Activated T-helper 17 cell treated with anti-CD3 and anti-CD28 coated beads, Interleukin-2, amount 50 U/mL, for 72 hours (primary cell): ENCODE measurements at regions not wholly inside any gene's neighbourhood (a gene's known extent, or its start where the extent isn't known, plus 50 kb on each side); places are given as distances from the start of the nearest gene placed in this dataset.
"Not testable (repeated sequence)": the region's sequence is repeated elsewhere in the genome, so short reads cannot be mapped to it uniquely, and the experiment has no call there.

Experiments
- ATAC-seq: fragments of 150-1000 bp; cut with Tn5 transposase; replicated peaks from 2 replicates; pipeline ENCODE4 v1.10.0; 2021; ENCODE audit warnings: mild to moderate bottlenecking, moderate library complexity
- H3K27ac Mint-ChIP-seq: one replicate; pipeline ENCODE4 v1.8.0; 2022; ENCODE audit warnings: mixed read lengths
- H3K27me3 Mint-ChIP-seq: one replicate; pipeline ENCODE4 v1.8.0; 2022; ENCODE audit warnings: mixed read lengths
- H3K36me3 Mint-ChIP-seq: one replicate; pipeline ENCODE4 v1.8.0; 2022; ENCODE audit warnings: low read depth, mild to moderate bottlenecking, mixed read lengths
- H3K4me1 Mint-ChIP-seq: one replicate; pipeline ENCODE4 v1.8.0; 2022; ENCODE audit warnings: mixed read lengths
- H3K4me3 Mint-ChIP-seq: one replicate; pipeline ENCODE4 v1.8.0; 2022; ENCODE audit warnings: mild to moderate bottlenecking, mixed read lengths
- H3K9me3 Mint-ChIP-seq: one replicate; pipeline ENCODE4 v1.8.0; 2022; ENCODE audit warnings: mixed read lengths

DNA sequence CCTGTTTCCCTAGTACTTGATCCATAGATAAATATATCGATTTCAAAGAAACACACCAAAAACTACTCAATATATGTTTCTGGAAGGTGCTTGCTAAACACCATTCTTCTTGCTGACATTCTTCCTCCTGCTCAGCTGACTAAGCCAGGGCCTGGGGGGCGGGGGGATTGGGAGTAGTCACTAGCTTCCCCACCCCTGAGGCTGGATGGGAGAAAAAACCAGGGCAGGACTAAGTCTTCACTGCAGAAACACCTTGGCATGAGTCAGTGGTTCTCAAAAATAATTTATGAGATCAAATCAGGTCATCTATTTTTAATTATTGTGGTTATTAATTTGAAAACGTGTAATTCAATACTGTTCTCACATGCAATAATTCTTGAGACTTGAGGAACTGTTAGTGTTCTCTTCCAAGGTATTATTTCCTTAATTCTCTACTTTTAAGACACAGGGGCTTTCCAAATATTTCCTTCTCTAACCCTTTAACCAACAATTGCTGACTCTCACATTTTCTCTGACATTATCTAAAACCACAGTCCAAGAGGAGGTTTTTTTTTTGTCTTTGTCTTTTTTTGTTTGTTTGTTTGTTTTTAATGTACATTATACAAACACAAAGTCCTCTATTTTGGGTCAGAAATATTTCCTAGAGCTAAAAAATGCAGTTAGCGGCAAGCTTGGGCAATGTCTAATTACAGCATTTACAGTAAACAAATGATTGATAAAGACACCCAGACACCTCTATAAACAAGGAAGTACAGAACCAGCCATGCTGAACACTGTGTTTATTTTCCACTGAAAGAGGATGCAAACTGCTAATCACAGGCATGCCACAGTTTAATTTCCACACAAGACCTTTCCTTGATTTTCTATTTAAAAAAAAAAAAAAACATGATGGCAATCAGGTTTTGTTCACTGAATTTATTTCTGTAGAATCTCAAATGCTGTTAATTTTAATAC is 120.3 kb upstream of the USP9X start:
- Mint-ChIP-seq H3K9me3 (no peaks in the 10 kb centered on the region), H3K36me3 (no peaks in the 10 kb centered on the region), H3K4me1 (no peaks in the 10 kb centered on the region), H3K27ac (no peak overlapping the region), H3K27me3 (no peaks in the 10 kb centered on the region), H3K4me3 (no peak overlapping the region)
- ATAC-seq = no peak

DNA sequence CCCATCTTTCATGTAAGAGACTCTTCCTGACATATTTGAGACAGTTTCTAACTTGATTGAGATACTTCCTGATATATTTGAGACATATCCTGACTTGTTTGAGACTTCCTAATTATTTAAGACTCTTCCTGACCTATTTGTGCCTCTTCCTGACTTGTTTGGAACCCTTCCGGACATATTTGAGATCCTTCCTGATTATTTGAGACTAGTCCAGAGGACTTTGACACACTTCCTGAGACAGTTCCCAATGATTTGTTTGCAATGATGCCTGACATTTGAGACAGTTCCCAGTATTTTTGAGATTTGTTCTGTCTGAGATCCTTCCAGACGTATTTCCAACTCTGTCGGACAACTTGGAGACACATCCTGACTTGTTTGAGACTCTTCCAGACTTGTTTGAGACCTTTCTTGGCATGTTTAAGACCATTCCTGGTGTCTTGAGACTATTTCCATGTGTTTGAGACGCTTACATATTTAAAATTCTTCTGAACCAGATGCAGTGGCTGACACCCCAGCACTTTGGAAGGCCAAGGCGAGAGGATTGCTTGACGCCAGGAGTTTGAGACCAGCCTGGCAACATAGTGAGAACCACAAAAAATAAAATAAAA is 118.9 kb upstream of the USP9X start:
- Mint-ChIP-seq H3K9me3 (peaks cover 2% of the 10 kb centered on the region), H3K36me3 (no peaks in the 10 kb centered on the region), H3K4me3 (no peak overlapping the region), H3K4me1 (no peaks in the 10 kb centered on the region), H3K27me3 (no peaks in the 10 kb centered on the region), H3K27ac (peak overlapping the region; percentile 56)
- ATAC-seq = no peak

DNA sequence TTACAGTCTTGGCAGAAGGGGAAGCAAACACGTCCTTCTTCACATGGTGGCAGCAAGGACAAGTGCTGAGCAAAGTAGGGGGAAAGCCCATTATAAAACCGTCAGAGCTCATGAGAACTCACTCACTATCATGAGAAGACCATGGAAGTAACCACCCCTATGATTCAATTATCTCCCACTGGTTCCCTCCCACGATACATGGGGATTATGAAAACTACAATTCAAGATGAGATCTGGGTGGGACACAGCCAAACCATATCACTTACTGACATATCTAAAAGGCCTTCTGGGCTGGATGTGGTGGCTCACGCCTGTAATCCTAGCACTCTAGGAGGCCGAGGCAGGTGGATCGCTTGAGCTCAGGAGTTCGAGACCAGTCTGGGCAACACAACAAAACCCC is 117.1 kb upstream of the USP9X start:
- no peak overlapping the region for H3K4me3 Mint-ChIP-seq
- no peak for ATAC-seq
- H3K4me1 Mint-ChIP-seq = no peaks in the 10 kb centered on the region
- no peaks in the 10 kb centered on the region for H3K27me3 Mint-ChIP-seq
- no peak overlapping the region for H3K27ac Mint-ChIP-seq
- H3K36me3 Mint-ChIP-seq = no peaks in the 10 kb centered on the region
- peaks cover 4% of the 10 kb centered on the region for H3K9me3 Mint-ChIP-seq

DNA sequence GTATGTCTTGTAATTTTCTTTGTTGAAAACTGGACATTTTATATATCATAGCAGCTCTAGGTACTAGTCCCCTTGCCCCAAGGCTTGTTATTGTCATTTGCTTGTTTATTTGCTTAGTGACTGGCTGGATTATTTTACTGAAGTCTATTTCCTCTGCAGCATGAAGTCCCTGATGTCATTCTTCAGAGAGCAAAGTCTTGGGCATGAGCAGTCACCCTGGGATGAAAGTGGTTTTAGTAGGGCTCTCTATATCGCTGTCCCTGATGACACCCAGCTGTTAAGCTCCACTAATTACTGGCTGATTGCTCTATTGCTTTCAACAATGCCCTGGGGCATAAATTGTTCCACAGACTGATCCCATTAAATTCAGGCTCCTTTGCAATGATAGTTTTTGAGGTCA is 113.5 kb upstream of the USP9X start:
- no peaks in the 10 kb centered on the region for H3K4me1 Mint-ChIP-seq
- ATAC-seq = no peak
- no peak overlapping the region for H3K4me3 Mint-ChIP-seq
- H3K36me3 Mint-ChIP-seq = no peaks in the 10 kb centered on the region
- H3K9me3 Mint-ChIP-seq = peaks cover 4% of the 10 kb centered on the region
- H3K27me3 Mint-ChIP-seq = no peaks in the 10 kb centered on the region
- no peak overlapping the region for H3K27ac Mint-ChIP-seq

DNA sequence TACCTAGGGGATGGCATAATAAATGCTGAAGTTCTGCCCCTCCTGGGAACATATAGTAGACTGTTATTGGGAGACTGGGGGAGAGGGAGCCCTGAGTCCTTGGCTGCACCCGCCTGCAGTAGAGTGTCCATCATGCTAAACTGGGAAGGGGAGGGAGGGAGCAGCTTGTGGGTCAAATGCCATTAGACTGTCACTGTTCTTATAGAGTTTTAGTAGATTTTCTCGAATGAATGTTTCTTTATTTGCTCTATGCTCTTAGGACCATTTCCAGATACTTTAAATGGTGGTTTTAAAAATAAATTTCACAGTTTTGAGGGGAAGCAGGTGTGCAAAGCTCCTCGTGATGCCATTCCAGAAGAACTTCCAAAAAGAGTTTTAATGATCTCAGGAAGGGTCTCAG is 111.6 kb upstream of the USP9X start:
- H3K4me1 Mint-ChIP-seq = no peaks in the 10 kb centered on the region
- no peak for ATAC-seq
- peaks cover 7% of the 10 kb centered on the region for H3K9me3 Mint-ChIP-seq
- H3K27me3 Mint-ChIP-seq = no peaks in the 10 kb centered on the region
- H3K27ac Mint-ChIP-seq = no peak overlapping the region
- no peaks in the 10 kb centered on the region for H3K36me3 Mint-ChIP-seq
- no peak overlapping the region for H3K4me3 Mint-ChIP-seq

DNA sequence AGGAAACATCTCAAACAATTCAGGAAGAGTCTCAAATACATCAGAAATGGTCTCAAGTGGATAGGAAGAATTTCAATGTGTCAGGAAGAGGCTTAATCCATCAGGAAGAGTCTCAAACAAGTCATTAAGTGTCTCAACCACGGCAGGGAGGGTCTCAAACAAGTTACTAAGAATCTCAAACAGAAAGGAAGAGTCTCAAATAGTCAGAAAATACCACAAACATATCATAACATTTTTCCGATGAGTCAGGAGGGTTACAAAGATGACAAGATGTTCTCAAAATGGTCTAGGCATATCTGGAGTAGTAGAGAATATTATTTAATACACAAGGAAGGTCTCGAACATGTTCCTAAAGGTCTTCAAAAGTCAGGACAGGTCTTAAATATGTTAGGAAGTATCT is 109.3 kb upstream of the USP9X start:
- Mint-ChIP-seq H3K27me3 (no peaks in the 10 kb centered on the region), H3K27ac (no peak overlapping the region), H3K36me3 (no peaks in the 10 kb centered on the region), H3K4me3 (no peak overlapping the region), H3K9me3 (peaks cover 9% of the 10 kb centered on the region), H3K4me1 (no peaks in the 10 kb centered on the region)
- ATAC-seq = no peak

DNA sequence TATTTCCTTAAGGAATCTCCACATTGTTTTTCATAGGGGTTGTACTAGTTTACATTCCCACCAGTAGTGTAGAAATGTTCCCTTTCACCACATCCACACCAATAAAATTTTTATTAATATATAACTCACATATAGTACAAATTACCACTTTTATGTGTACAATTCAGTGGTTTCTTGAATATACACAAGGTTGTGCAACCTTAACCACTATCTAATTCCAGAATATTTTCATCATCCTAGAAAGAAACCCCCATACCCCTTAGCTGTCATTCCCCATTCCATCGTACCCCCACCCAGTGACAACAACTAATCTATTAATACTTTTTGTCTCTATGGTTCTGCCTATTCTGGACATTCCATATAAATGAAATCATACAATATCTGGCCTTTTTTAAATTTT is 108.3 kb upstream of the USP9X start:
- Mint-ChIP-seq H3K9me3 (peaks cover 6% of the 10 kb centered on the region), H3K4me3 (no peak overlapping the region), H3K27me3 (no peaks in the 10 kb centered on the region), H3K4me1 (no peaks in the 10 kb centered on the region), H3K27ac (no peak overlapping the region), H3K36me3 (no peaks in the 10 kb centered on the region)
- no peak for ATAC-seq

DNA sequence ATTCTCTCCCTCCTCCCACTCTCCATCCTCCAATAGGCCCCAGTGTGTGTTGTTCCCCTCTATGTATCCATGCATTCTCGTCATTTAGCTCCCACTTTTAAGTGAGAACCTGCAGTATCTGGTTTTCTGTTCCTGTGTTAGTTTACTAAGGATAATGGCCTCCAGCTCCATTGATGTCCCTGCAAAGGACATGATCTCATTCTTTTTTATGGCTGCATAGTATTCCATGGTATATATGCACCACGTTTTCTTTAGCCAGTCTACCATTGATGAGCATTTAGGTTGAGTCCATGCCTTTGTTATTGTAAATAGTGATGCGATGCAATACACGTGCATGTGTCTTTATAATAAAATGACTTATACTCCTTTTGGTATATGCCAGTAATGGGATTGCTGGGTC is 100.3 kb upstream of the USP9X start:
- no peak for ATAC-seq
- no peak overlapping the region for H3K27ac Mint-ChIP-seq
- no peaks in the 10 kb centered on the region for H3K27me3 Mint-ChIP-seq

DNA sequence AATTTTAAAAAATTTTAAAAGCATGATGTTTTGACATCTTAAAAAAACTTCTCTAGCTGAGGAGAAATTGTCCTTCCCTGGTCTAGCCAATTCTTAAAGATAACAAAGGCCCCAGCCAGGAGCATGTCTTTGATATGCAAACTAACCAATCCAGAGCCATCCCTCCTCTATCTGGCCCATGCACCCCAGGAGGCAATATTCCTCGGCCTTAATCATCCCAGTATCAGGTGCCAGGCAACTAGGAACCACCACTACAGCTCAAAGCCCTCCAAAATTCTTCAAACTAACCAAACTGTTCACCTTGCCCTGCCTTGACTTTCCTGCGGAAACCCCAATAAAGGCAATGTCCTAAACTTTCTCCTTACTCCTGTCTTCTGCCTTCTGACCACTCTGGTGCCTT is 97.8 kb upstream of the USP9X start:
- Mint-ChIP-seq H3K27me3 (no peaks in the 10 kb centered on the region), H3K36me3 (no peaks in the 10 kb centered on the region), H3K4me3 (no peak overlapping the region), H3K27ac (no peak overlapping the region), H3K9me3 (no peaks in the 10 kb centered on the region), H3K4me1 (no peaks in the 10 kb centered on the region)
- no peak for ATAC-seq

More for the DNA sequence above, 100.3 kb upstream of the USP9X start:
- no peak overlapping the region for H3K4me3 Mint-ChIP-seq
- H3K36me3 Mint-ChIP-seq = no peaks in the 10 kb centered on the region
- H3K4me1 Mint-ChIP-seq = no peaks in the 10 kb centered on the region
- no peaks in the 10 kb centered on the region for H3K9me3 Mint-ChIP-seq

DNA sequence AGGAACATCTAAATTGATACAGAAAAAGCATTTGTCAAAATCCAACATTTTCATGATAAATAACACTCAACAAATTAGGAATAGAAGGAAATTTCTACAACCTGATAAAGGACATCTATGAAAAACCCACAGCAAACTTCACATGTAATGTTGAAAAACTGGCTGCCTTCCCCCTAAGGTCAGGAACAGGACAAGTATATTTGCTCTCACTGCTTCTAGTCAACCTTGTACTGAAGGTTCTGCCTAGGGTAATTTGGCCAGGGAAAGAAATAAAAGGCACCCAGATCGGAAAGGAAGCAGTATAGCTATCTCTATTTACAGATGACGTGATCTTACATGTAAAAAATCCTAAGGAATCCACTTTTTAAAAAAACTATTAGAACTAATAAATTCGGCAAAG is 97.1 kb upstream of the USP9X start:
- H3K9me3 Mint-ChIP-seq = no peaks in the 10 kb centered on the region
- no peak overlapping the region for H3K27ac Mint-ChIP-seq
- no peak overlapping the region for H3K4me3 Mint-ChIP-seq
- no peak for ATAC-seq
- no peaks in the 10 kb centered on the region for H3K4me1 Mint-ChIP-seq
- H3K27me3 Mint-ChIP-seq = no peaks in the 10 kb centered on the region
- no peaks in the 10 kb centered on the region for H3K36me3 Mint-ChIP-seq

DNA sequence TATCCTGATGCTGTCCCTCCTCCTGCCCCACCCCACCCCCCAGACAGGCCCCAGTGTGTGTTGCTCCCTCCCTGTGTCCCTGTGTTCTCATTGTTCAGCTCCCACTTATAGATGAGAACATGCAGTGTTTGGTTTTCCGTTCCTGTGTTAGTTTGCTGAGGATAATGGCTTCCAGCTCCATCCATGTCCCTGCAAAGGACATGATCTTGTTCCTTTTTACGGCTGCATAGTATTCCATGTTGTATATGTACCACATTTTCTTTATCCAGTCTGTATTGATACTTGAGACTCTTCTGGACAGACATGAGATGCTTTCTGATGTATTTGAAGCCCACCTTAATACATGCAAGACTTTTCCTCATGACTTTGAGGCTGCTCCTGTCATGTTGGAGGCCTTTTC is 91.8 kb upstream of the USP9X start:
- not testable (repeated sequence) for H3K27ac Mint-ChIP-seq, H3K36me3 Mint-ChIP-seq, ATAC-seq, H3K4me1 Mint-ChIP-seq, H3K4me3 Mint-ChIP-seq, H3K27me3 Mint-ChIP-seq, H3K9me3 Mint-ChIP-seq

DNA sequence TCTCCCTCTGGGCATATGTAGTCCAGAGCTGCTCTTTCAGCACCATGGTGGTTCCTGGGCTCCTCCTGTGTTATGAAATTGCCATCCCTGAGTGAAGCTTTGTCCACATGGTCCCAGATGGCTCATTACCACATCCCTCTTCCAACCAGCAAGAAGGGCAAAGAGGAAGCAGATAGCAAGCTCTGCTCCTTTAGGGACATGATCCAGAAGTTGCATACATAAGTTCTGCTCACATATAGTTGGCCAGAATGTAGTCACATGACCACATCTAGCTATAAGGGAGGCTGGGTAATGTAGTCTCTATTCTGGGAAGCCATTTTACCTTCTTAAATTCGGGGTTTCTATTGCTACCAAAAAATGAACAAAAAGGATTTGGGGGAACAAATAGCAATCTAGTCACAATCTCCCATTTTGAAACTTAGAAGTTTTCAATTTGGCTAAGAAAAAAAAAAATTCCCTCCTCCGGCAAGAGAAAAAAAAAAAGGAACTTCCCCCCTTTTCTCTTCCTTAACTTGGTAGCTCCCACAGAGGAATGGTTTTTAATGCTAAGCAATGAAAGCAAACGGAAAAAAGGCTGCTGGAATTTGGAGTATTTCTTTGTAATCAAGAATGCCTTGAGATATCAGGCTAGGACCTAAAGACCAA is 88.2 kb upstream of the USP9X start:
- no peaks in the 10 kb centered on the region for H3K9me3 Mint-ChIP-seq
- peak; percentile 72 for ATAC-seq
- no peaks in the 10 kb centered on the region for H3K36me3 Mint-ChIP-seq
- H3K4me3 Mint-ChIP-seq = peak overlapping the region; percentile 32
- no peak overlapping the region for H3K27ac Mint-ChIP-seq
- H3K4me1 Mint-ChIP-seq = no peaks in the 10 kb centered on the region
- no peaks in the 10 kb centered on the region for H3K27me3 Mint-ChIP-seq

DNA sequence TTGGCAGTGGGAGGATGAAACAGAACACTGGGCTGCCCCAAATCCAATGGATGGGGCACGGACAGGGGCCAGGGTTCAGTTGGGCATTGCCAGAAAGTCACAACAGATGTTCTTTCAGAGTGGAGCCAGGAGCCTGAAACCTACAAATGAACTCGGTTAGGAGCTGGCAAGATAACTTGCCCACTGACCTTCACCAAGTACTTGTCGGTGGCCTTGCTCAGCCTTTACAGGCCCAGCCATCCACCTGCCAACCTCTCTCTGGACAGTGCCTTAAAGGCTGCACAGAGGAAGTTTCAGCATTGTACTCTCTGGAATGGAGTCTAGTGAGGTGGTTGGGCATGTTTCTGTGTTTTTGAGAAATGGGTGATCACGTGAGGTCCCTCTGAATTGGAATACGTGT is 87.1 kb upstream of the USP9X start:
- H3K4me3 Mint-ChIP-seq = no peak overlapping the region
- no peaks in the 10 kb centered on the region for H3K9me3 Mint-ChIP-seq
- no peak for ATAC-seq
- no peaks in the 10 kb centered on the region for H3K4me1 Mint-ChIP-seq
- no peaks in the 10 kb centered on the region for H3K27me3 Mint-ChIP-seq
- H3K27ac Mint-ChIP-seq = no peak overlapping the region
- no peaks in the 10 kb centered on the region for H3K36me3 Mint-ChIP-seq

DNA sequence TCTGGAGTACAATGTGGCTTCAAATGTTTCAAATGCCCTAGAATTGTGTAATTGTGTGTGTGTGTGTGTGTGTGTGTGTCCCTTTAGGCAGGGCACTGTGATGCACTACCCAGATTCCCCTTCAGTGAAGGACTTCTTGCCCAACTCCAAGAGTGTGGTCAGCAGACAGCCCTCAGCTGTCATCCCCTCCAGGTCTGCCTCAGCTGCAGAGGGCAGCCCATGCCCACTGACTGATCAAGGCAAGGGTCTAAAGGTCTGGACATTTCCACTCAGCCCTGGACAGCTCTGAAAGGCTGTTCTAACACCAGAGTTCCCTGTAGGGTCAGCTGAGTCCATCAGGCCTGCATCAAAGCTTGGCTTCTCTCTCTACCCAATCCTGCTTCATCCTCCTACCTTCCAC is 83.9 kb upstream of the USP9X start:
- no peaks in the 10 kb centered on the region for H3K36me3 Mint-ChIP-seq
- H3K4me1 Mint-ChIP-seq = no peaks in the 10 kb centered on the region
- no peak for ATAC-seq
- H3K27me3 Mint-ChIP-seq = no peaks in the 10 kb centered on the region
- no peak overlapping the region for H3K27ac Mint-ChIP-seq
- H3K9me3 Mint-ChIP-seq = no peaks in the 10 kb centered on the region
- H3K4me3 Mint-ChIP-seq = no peak overlapping the region

DNA sequence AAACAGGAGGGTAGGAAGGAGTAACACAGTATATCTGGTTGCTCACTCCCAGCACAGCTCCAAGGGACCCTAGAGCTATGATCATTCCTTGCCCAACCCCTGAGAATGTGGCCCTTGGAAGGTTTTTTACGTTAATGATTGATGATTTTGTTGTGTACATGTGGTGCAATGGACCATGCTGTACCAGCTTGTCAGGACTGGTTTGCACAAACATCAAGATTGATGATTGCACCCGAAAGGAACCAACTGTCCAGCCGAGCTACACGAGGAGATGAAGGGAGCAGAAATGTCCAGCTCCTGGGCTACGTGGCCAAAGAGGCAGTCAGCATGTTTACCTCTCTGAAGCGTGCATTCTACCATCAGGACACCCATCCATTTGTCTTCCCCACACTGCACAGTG is 83.2 kb upstream of the USP9X start:
- H3K27me3 Mint-ChIP-seq = no peaks in the 10 kb centered on the region
- H3K9me3 Mint-ChIP-seq = no peaks in the 10 kb centered on the region
- no peaks in the 10 kb centered on the region for H3K4me1 Mint-ChIP-seq
- H3K36me3 Mint-ChIP-seq = no peaks in the 10 kb centered on the region
- H3K4me3 Mint-ChIP-seq = no peak overlapping the region
- no peak for ATAC-seq
- no peak overlapping the region for H3K27ac Mint-ChIP-seq
